ENCODE measurements at regions not wholly inside any gene's neighbourhood (a gene's known extent, or its start where the extent isn't known, plus 50 kb on each side); places are given as distances from the start of the nearest gene placed in this dataset.

GRCh38 chr7:117975476-117975875 is 102.2 kb upstream of the CTTNBP2 start:
- no peak overlapping the region for H3K27ac ChIP-seq (ENCODE audit: insufficient read depth, low read length)
- no peak overlapping the region for H3K56ac ChIP-seq (ENCODE audit: extremely low read depth, insufficient read depth, low read length)
- H4K8ac ChIP-seq (ENCODE audit: low read depth in 2 of 2, low read length in 2 of 2), result no peak overlapping the region
- no peak overlapping the region for H3K23ac ChIP-seq (ENCODE audit: low read depth, low read length)
- H2BK5ac ChIP-seq (ENCODE audit: low read depth, low read length, poor library complexity, severe bottlenecking), result no peak overlapping the region
- no peak overlapping the region for H3K4ac ChIP-seq (ENCODE audit: low read depth, low read length)
- H3K4me3 ChIP-seq (ENCODE audit: insufficient read depth, low read depth, low read length), result no peak overlapping the region
- H3K4me1 ChIP-seq (ENCODE audit: control insufficient read depth, insufficient read depth, low read length), result no peaks in the 10 kb centered on the region
- intact Hi-C loops (cut with micrococcal nuclease), result no loop called here
- H3K9me3 ChIP-seq (ENCODE audit: control insufficient read depth, insufficient read depth, low read length), result no peaks in the 10 kb centered on the region
- no peak for DNase-seq
- no peaks in the 10 kb centered on the region for H4K20me1 ChIP-seq (ENCODE audit: insufficient read depth, low read length)
- in situ Hi-C loops (cut with MboI; ENCODE audit: low sequenced_read_pairs), result no loop called here
- H3K14ac ChIP-seq (replicated peaks; ENCODE audit: low read depth, low read length), result no peak overlapping the region
- ATAC-seq (ENCODE audit: low read depth), result no peak
- no CpG with 5 or more reads among the region's 1 CpG for WGBS, 2 experiments (ENCODE audit: extremely low coverage in 2 of 2, insufficient read length in 1 of 2)
- no peak overlapping the region for H3K18ac ChIP-seq (ENCODE audit: low read depth, low read length)
- H3K9me1 ChIP-seq (ENCODE audit: insufficient read depth, low read length), result no peaks in the 10 kb centered on the region
- H3K36me3 ChIP-seq (ENCODE audit: control insufficient read depth, insufficient read depth, low read length), result no peaks in the 10 kb centered on the region
- TF ChIP-seq CTCF (conservative IDR thresholded peaks at IDR 0.05; ENCODE audit: low read depth, low read length) (no peak), MAZ (IDR thresholded peaks at IDR 0.05; ENCODE audit: borderline replicate concordance, low read depth, low read length) (no peak), NFE2L2 (IDR thresholded peaks at IDR 0.05; ENCODE audit: low read depth, low read length) (no peak), ELK1 (IDR thresholded peaks at IDR 0.05; ENCODE audit: borderline replicate concordance, low read depth, low read length) (no peak), CEBPB (IDR thresholded peaks at IDR 0.05; ENCODE audit: low read depth, low read length) (no peak), CHD1 (IDR thresholded peaks at IDR 0.05; ENCODE audit: low read depth, low read length) (no peak), POLR2A (IDR thresholded peaks at IDR 0.05; ENCODE audit: low read depth, low read length) (no peak), RFX5 (IDR thresholded peaks at IDR 0.05; ENCODE audit: low read depth, low read length) (no peak), USF2 (IDR thresholded peaks at IDR 0.05; ENCODE audit: low read depth, low read length) (no peak), RAD21 (IDR thresholded peaks at IDR 0.05; ENCODE audit: low read length) (no peak), MXI1 (IDR thresholded peaks at IDR 0.05; ENCODE audit: borderline replicate concordance, low read depth, low read length) (no peak), MAFK (IDR thresholded peaks at IDR 0.05; ENCODE audit: low read depth, low read length) (no peak), FOS (IDR thresholded peaks at IDR 0.05; ENCODE audit: low read depth, low read length) (no peak), BHLHE40 (IDR thresholded peaks at IDR 0.05; ENCODE audit: low read depth, low read length) (no peak), SMC3 (IDR thresholded peaks at IDR 0.05; ENCODE audit: low read depth, low read length) (no peak), RCOR1 (IDR thresholded peaks at IDR 0.05; ENCODE audit: insufficient replicate concordance, low read length) (no peak)
- H2AFZ ChIP-seq (replicated peaks; ENCODE audit: low read length, poor library complexity), result no peak overlapping the region
- no peaks in the 10 kb centered on the region for H3K27me3 ChIP-seq (ENCODE audit: control insufficient read depth, insufficient read depth, low read length)
- ChIA-PET POLR2A (ENCODE audit: unreplicated experiment) (no interaction called here), CTCF (no interaction called here)
- dilution Hi-C loops (cut with HindIII; ENCODE audit: low sequenced_read_pairs, unreplicated experiment), result no loop called here
- H2AK9ac ChIP-seq (replicated peaks; ENCODE audit: low read depth, low read length, poor library complexity), result no peak overlapping the region
- H4K91ac ChIP-seq (ENCODE audit: insufficient read depth, low read depth, low read length), result no peak overlapping the region
- no peak overlapping the region for H2BK120ac ChIP-seq (ENCODE audit: low read depth, low read length)
- no peak overlapping the region for H3K9ac ChIP-seq (ENCODE audit: low read depth, low read length)
- no TSS peak for BruUV-seq (replicated peaks)
- H2AK5ac ChIP-seq (ENCODE audit: low read depth, low read length), result no peak overlapping the region
- H4K5ac ChIP-seq (ENCODE audit: low read depth, low read length), result no peak overlapping the region
- no peaks in the 10 kb centered on the region for H3K79me1 ChIP-seq (ENCODE audit: low read depth in 1 of 2, low read length in 2 of 2)
- H3K4me2 ChIP-seq (ENCODE audit: low read depth, low read length), result no peak overlapping the region
- no peak overlapping the region for H2BK20ac ChIP-seq (ENCODE audit: low read depth, low read length)
- no peak overlapping the region for H2BK15ac ChIP-seq (ENCODE audit: low read depth, low read length)

All from IMR-90 (cell line).